Vagina (tissue), 2 donors: ENCODE measurements at regions not wholly inside any gene's neighbourhood (a gene's known extent, or its start where the extent isn't known, plus 50 kb on each side); places are given as distances from the start of the nearest gene placed in this dataset.

Experiments used
- DNase-seq, 2 donors: peaks; one replicate each; pipeline ENCODE4 v3.0.0-alpha.2; 2017; ENCODE audit errors: extremely low spot score in 2 of 2
- H3K27ac ChIP-seq: fragments of 200-600 bp; sonication (generic); one replicate; pipeline ENCODE4 v1.5.1; 2019
- H3K27me3 ChIP-seq: fragments of 200-600 bp; sonication (generic); one replicate; pipeline ENCODE4 v1.5.1; 2019
- H3K36me3 ChIP-seq, 2 donors: fragments of 200-600 bp; sonication (generic); one replicate each; pipeline ENCODE4 v1.5.1; 2017 to 2019
- H3K4me1 ChIP-seq: fragments of 200-600 bp; sonication (generic); one replicate; pipeline ENCODE4 v1.5.1; 2019
- H3K4me3 ChIP-seq, 2 donors: fragments of 200-600 bp; sonication (generic); 1 replicate in 1 of 2; 2 replicates in 1 of 2; pipeline ENCODE4 v1.5.1; 2016 to 2019
- H3K9me3 ChIP-seq: fragments of 200-600 bp; sonication (generic); one replicate; pipeline ENCODE4 v1.5.1; 2019
- CTCF ChIP-seq, 3 experiments: fragments of 450-650 bp in 2 of 3; fragments of 200-600 bp in 1 of 3; sonication (generic) in 1 of 3; IDR thresholded peaks; one replicate each; pipeline ENCODE4 v1.5.1; 2017 to 2019; ENCODE audit warnings: antibody characterized with exemption in 3 of 3, mild to moderate bottlenecking in 2 of 3, moderate library complexity in 2 of 3
- POLR2A ChIP-seq, 2 donors: fragments of 450-650 bp; IDR thresholded peaks; one replicate each; pipeline ENCODE4 v1.6.1; 2017; ENCODE audit warnings: antibody characterized with exemption in 2 of 2, mild to moderate bottlenecking in 2 of 2, moderate library complexity in 2 of 2
- POLR2AphosphoS5 ChIP-seq, 2 donors: sonication (generic); formaldehyde crosslinking; IDR thresholded peaks; one replicate each; pipeline ENCODE4 v1.9.0; 2017; ENCODE audit warnings: antibody characterized with exemption in 2 of 2, mild to moderate bottlenecking in 2 of 2, low read depth in 1 of 2; ENCODE audit not compliant: insufficient read depth in 1 of 2
- intact Hi-C: fragments of 100-400 bp; cut with DNase I; formaldehyde crosslinking; loops from one replicate; pipeline ENCODE4 v1.15.1; 2023

GRCh38 chr2:172342078-172342477 lies 85.3 kb upstream of the ITGA6 start:
- H3K27ac ChIP-seq, result peak overlapping the region; percentile 43
- intact Hi-C loops, result no loop called here
- no peak for DNase-seq

GRCh38 chr2:172342611-172343010 lies 84.8 kb upstream of the ITGA6 start:
- no peak for DNase-seq
- no peak for TF ChIP-seq POLR2A (IDR thresholded peaks at IDR 0.05)
- TF ChIP-seq POLR2AphosphoS5 (IDR thresholded peaks at IDR 0.05; ENCODE audit: insufficient read depth in 1 of 2, low read depth in 1 of 2), result no peak
- TF ChIP-seq CTCF (IDR thresholded peaks at IDR 0.05), result no peak
- peak overlapping the region; percentile 43 for H3K27ac ChIP-seq
- no peaks in the 10 kb centered on the region for H3K27me3 ChIP-seq
- peaks cover 10% of the 10 kb centered on the region for H3K4me1 ChIP-seq
- H3K36me3 ChIP-seq, result no peaks in the 10 kb centered on the region
- intact Hi-C loops, result no loop called here
- H3K9me3 ChIP-seq, result peaks cover 4% of the 10 kb centered on the region
- H3K4me3 ChIP-seq, result no peak overlapping the region

More at GRCh38 chr2:172342078-172342477, 85.3 kb upstream of the ITGA6 start:
- TF ChIP-seq POLR2A (IDR thresholded peaks at IDR 0.05) (no peak), POLR2AphosphoS5 (IDR thresholded peaks at IDR 0.05; ENCODE audit: insufficient read depth in 1 of 2, low read depth in 1 of 2) (no peak), CTCF (IDR thresholded peaks at IDR 0.05) (no peak)
- Histone ChIP-seq H3K36me3 (no peaks in the 10 kb centered on the region), H3K4me1 (peaks cover 10% of the 10 kb centered on the region), H3K9me3 (peaks cover 4% of the 10 kb centered on the region), H3K27me3 (no peaks in the 10 kb centered on the region), H3K4me3 (no peak overlapping the region)

- H3K27me3 ChIP-seq, result no peaks in the 10 kb centered on the region
- no peak overlapping the region for H3K27ac ChIP-seq
- intact Hi-C loops, result no loop called here
Observed at GRCh38 chr2:172344159-172344558, 83.2 kb upstream of the ITGA6 start.

GRCh38 chr2:172345956-172346555 lies 81.3 kb upstream of the ITGA6 start:
- no peak overlapping the region for H3K27ac ChIP-seq
- H3K9me3 ChIP-seq, result peaks cover 8% of the 10 kb centered on the region
- H3K27me3 ChIP-seq, result no peaks in the 10 kb centered on the region
- intact Hi-C loops, result no loop called here
- H3K4me1 ChIP-seq, result no peaks in the 10 kb centered on the region
- no peak for TF ChIP-seq POLR2AphosphoS5 (IDR thresholded peaks at IDR 0.05; ENCODE audit: insufficient read depth in 1 of 2, low read depth in 1 of 2)
- TF ChIP-seq CTCF (IDR thresholded peaks at IDR 0.05), result no peak
- TF ChIP-seq POLR2A (IDR thresholded peaks at IDR 0.05), result no peak
- no peaks in the 10 kb centered on the region for H3K36me3 ChIP-seq
- no peak overlapping the region for H3K4me3 ChIP-seq
- no peak for DNase-seq

More at GRCh38 chr2:172344159-172344558, 83.2 kb upstream of the ITGA6 start:
- Histone ChIP-seq H3K4me3 (no peak overlapping the region), H3K9me3 (peaks cover 8% of the 10 kb centered on the region), H3K4me1 (peaks cover 10% of the 10 kb centered on the region), H3K36me3 (no peaks in the 10 kb centered on the region)
- DNase-seq, result no peak
- no peak for TF ChIP-seq POLR2A (IDR thresholded peaks at IDR 0.05)

DNA sequence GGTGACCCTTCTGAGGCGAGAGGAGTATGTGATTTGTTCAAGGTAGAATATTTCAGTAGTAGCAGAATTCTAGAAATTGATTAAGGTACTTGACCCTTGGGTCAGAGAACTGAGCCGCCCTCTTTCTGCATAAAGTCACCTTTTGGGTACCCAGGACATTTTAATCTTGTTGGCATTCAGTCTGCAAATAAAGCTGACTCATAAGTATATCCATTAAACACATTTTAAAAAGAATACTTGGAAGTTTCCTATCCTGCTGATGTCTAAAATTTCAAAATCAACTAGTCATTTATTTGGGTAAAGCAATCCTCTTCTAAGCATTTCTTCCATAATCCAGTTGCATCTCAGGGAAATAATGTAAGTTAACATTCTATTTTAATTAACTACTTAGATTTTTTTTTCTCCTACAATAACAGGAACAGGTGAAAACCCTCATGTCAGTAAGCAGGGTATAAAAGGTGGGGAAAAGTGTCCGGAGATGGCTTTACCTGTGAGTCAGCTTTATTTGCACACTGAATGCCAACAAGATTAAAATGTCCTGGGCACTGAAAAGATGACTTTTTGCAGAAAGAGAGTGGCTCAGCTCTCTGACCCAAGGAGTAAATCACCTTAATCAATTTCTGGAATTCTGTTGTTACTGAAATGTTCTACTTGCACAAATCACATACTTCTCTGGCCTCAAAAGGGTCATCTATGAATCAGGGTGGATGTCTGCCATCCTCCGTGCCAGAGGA lies 78.7 kb upstream of the ITGA6 start:
- peaks cover 8% of the 10 kb centered on the region for H3K9me3 ChIP-seq
- DNase-seq, result no peak
- intact Hi-C loops, result no loop called here

More for the DNA sequence above, 78.7 kb upstream of the ITGA6 start:
- Histone ChIP-seq H3K27ac (no peak overlapping the region), H3K36me3 (no peaks in the 10 kb centered on the region), H3K4me1 (no peaks in the 10 kb centered on the region), H3K4me3 (no peak overlapping the region), H3K27me3 (no peaks in the 10 kb centered on the region)
- TF ChIP-seq POLR2A (IDR thresholded peaks at IDR 0.05), result no peak
- no peak for TF ChIP-seq POLR2AphosphoS5 (IDR thresholded peaks at IDR 0.05; ENCODE audit: insufficient read depth in 1 of 2, low read depth in 1 of 2)
- no peak for TF ChIP-seq CTCF (IDR thresholded peaks at IDR 0.05)
